LNCaP clone FGC (cell line): ENCODE measurements at regions not wholly inside any gene's neighbourhood (a gene's known extent, or its start where the extent isn't known, plus 50 kb on each side); places are given as distances from the start of the nearest gene placed in this dataset.

Source experiments
- DNase-seq: peaks from one replicate; pipeline ENCODE4 v3.0.0-alpha.2; 2011; ENCODE audit warnings: low read depth
- H3K4me3 ChIP-seq: 2 replicates; pipeline ENCODE4 v1.5.1; 2011; ENCODE audit warnings: mild to moderate bottlenecking, low read depth, low read length, control low read depth
- TF ChIP-seq, protein P1 (sequence below): IDR thresholded peaks from 2 replicates; pipeline ENCODE4 v1.5.1; 2012; ENCODE audit warnings: mild to moderate bottlenecking; ENCODE audit not compliant: control insufficient read depth, insufficient read depth; ENCODE audit errors: extremely low read depth

DNA sequence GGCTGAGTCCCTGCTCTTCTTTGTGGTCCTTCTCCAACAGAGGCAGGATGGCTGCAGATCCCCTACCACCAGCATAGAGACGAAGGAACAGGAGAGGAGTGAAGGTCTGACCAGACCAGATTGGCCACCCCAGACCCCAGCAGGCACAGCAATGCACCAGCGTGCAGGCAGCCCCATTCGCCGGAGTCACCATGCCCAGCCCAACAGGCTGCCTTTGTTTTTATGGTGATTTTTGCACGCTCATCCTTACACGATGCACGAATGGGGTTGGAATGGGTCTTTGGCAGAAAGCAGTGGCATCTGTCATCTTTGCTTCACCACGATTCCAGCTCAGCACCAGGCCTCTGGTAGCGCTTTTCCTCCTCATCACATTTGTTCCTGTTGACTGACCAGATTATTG lies 427.6 kb downstream of the INHBA start:
- TF ChIP-seq, protein P1, sequence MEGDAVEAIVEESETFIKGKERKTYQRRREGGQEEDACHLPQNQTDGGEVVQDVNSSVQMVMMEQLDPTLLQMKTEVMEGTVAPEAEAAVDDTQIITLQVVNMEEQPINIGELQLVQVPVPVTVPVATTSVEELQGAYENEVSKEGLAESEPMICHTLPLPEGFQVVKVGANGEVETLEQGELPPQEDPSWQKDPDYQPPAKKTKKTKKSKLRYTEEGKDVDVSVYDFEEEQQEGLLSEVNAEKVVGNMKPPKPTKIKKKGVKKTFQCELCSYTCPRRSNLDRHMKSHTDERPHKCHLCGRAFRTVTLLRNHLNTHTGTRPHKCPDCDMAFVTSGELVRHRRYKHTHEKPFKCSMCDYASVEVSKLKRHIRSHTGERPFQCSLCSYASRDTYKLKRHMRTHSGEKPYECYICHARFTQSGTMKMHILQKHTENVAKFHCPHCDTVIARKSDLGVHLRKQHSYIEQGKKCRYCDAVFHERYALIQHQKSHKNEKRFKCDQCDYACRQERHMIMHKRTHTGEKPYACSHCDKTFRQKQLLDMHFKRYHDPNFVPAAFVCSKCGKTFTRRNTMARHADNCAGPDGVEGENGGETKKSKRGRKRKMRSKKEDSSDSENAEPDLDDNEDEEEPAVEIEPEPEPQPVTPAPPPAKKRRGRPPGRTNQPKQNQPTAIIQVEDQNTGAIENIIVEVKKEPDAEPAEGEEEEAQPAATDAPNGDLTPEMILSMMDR: no peak

DNA sequence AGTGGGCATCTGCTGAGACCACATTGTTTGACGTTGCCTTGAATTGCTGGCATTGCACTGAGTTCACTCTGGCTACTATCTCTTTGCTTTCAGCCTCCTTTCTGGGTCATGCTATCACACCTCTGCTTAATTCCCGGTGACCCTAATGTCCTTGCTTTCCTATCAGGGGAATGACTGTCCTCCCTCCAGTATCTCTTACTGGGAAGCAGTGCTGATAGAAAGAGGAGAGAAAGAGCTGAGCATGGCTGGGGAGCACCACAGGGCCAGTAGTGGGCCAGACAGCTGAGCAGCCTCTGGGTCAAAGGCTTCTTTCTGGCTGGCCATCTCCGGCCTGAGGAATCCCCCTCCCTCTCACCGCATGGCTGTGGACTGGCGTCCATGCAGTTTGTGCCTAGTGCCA lies 428.7 kb downstream of the INHBA start:
- TF ChIP-seq, protein P1: no peak
- no peak for DNase-seq
- no peak overlapping the region for H3K4me3 ChIP-seq

More for the DNA sequence above, 427.6 kb downstream of the INHBA start:
- H3K4me3 ChIP-seq: no peak overlapping the region
- DNase-seq: no peak

GRCh38 chr7:41272664-41273063 lies 430.2 kb downstream of the INHBA start:
- no peak for DNase-seq
- H3K4me3 ChIP-seq: no peak overlapping the region
- TF ChIP-seq, protein P1: no peak

- TF ChIP-seq, protein P1: no peak
- no peak overlapping the region for H3K4me3 ChIP-seq
- no peak for DNase-seq
These were observed 434.0 kb downstream of the INHBA start for GRCh38 chr7:41268878-41269277.

DNA sequence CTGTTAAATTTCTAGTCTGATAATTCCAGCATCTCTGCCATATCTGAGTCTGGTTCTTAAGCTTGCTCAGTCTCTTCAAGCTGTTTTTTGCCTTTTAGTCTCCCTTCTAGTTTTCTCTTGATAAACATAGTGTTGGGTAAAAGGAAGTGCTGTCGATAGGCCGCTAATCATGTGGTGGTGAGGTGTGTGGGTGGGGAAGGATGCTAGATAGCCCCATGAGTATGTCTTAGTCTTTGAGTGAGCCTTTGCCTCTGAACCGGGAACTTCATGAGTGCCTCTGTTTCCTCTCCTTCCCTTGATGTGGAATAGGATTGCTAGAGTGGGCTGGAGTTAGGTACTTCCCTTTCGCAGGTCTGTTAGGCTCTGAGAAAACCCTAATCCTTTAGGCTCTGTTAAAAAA lies 441.8 kb downstream of the INHBA start:
- DNase-seq: no peak
- TF ChIP-seq, protein P1: no peak
- H3K4me3 ChIP-seq: no peak overlapping the region

- DNase-seq: no peak
- H3K4me3 ChIP-seq: no peak overlapping the region
- TF ChIP-seq, protein P1: no peak
These were observed 445.2 kb downstream of the INHBA start for GRCh38 chr7:41257660-41258059.

- TF ChIP-seq, protein P1: no peak
- H3K4me3 ChIP-seq: no peak overlapping the region
- no peak for DNase-seq
These were observed 446.5 kb downstream of the INHBA start for GRCh38 chr7:41256186-41256945.
